ENCODE measurements at regions not wholly inside any gene's neighbourhood (a gene's known extent, or its start where the extent isn't known, plus 50 kb on each side); places are given as distances from the start of the nearest gene placed in this dataset.

GRCh38 chr6:105886814-105887544, 199.2 kb upstream of the PRDM1 start:
- no peak overlapping the region for H3K9ac ChIP-seq (ENCODE audit: insufficient read depth, low read depth, low read length)
- H3K4me2 ChIP-seq (ENCODE audit: low read depth, low read length) = no peak overlapping the region
- BruUV-seq (replicated peaks) = no TSS peak
- no peak overlapping the region for H3K27ac ChIP-seq (ENCODE audit: extremely low read length, insufficient read depth, low read length)
- no peaks in the 10 kb centered on the region for H3K79me2 ChIP-seq (ENCODE audit: insufficient read depth, low read length)
- no peak for FAIRE-seq
- POLR2A ChIA-PET = no interaction called here
- no peak for ATAC-seq
- DNase-seq (ENCODE audit: low spot score) = no peak
- CTCF ChIA-PET (ENCODE audit: low intra/inter-chr PET ratio, low total read pairs) = no interaction called here
- no peaks in the 10 kb centered on the region for H3K4me1 ChIP-seq (ENCODE audit: insufficient read depth, low read length)
- WGBS (ENCODE audit: low lambda C conversion rate) = 11% methylated on average over 7 of the region's 7 CpGs
- H4K20me1 ChIP-seq (ENCODE audit: insufficient read depth, low read length) = no peaks in the 10 kb centered on the region
- H3K36me3 ChIP-seq (replicated peaks in 1 of 2; ENCODE audit: control insufficient read depth in 1 of 2, insufficient read depth in 2 of 2, low read length in 2 of 2) = no peaks in the 10 kb centered on the region
- H2AFZ ChIP-seq (ENCODE audit: low read length) = no peak overlapping the region
- intact Hi-C loops (cut with micrococcal nuclease; ENCODE audit: unreplicated experiment) = no loop called here
- H3K27me3 ChIP-seq (ENCODE audit: control insufficient read depth in 1 of 2, insufficient read depth in 2 of 2, low read length in 2 of 2) = peaks cover 2 to 29% of the 10 kb centered on the region in 2 experiments
- no peaks in the 10 kb centered on the region for H3K9me3 ChIP-seq (ENCODE audit: low read length)
- H3K4me3 ChIP-seq (replicated peaks in 1 of 3; ENCODE audit: insufficient read depth in 1 of 3, low read depth in 2 of 3, low read length in 3 of 3) = no peak overlapping the region
- in situ Hi-C loops (cut with HindIII; ENCODE audit: extremely low pct_ligation_motif_present, low pct_unique_long_range_greater_than_20kb) = no loop called here
- TF ChIP-seq RARG (CRISPR knock-in tag; IDR thresholded peaks at IDR 0.05; ENCODE audit: low read depth) (no peak), ZNF841 (CRISPR knock-in tag; IDR thresholded peaks at IDR 0.05; ENCODE audit: borderline replicate concordance) (no peak), ZNF446 (CRISPR knock-in tag; IDR thresholded peaks at IDR 0.05) (no peak), ZNF646 (CRISPR knock-in tag; IDR thresholded peaks at IDR 0.05) (no peak), TFAP4 (IDR thresholded peaks at IDR 0.05; ENCODE audit: borderline replicate concordance, low read depth) (no peak), STAG1 (CRISPR knock-in tag; IDR thresholded peaks at IDR 0.05) (no peak), PAF1 (CRISPR knock-in tag; IDR thresholded peaks at IDR 0.05) (no peak), ZGPAT (CRISPR knock-in tag; IDR thresholded peaks at IDR 0.05) (no peak), TBX2 (CRISPR knock-in tag; IDR thresholded peaks at IDR 0.05; ENCODE audit: borderline replicate concordance) (no peak), ZNF879 (CRISPR knock-in tag; IDR thresholded peaks at IDR 0.05) (no peak), ZNF768 (CRISPR knock-in tag; IDR thresholded peaks at IDR 0.05) (no peak), ZNF672 (CRISPR knock-in tag; IDR thresholded peaks at IDR 0.05) (no peak)
- TF ChIP-seq, protein P1, sequence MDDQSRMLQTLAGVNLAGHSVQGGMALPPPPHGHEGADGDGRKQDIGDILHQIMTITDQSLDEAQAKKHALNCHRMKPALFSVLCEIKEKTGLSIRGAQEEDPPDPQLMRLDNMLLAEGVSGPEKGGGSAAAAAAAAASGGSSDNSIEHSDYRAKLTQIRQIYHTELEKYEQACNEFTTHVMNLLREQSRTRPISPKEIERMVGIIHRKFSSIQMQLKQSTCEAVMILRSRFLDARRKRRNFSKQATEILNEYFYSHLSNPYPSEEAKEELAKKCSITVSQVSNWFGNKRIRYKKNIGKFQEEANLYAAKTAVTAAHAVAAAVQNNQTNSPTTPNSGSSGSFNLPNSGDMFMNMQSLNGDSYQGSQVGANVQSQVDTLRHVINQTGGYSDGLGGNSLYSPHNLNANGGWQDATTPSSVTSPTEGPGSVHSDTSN (CRISPR knock-in tag; IDR thresholded peaks at IDR 0.05; ENCODE audit: borderline replicate concordance) = no peak
- TF ChIP-seq, protein P2, sequence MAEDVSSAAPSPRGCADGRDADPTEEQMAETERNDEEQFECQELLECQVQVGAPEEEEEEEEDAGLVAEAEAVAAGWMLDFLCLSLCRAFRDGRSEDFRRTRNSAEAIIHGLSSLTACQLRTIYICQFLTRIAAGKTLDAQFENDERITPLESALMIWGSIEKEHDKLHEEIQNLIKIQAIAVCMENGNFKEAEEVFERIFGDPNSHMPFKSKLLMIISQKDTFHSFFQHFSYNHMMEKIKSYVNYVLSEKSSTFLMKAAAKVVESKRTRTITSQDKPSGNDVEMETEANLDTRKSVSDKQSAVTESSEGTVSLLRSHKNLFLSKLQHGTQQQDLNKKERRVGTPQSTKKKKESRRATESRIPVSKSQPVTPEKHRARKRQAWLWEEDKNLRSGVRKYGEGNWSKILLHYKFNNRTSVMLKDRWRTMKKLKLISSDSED (CRISPR knock-in tag; IDR thresholded peaks at IDR 0.05) = no peak
